Smooth muscle cell of the brain vasculature (primary cell): ENCODE measurements at regions not wholly inside any gene's neighbourhood (a gene's known extent, or its start where the extent isn't known, plus 50 kb on each side); places are given as distances from the start of the nearest gene placed in this dataset.
"Not testable (repeated sequence)": the region's sequence is repeated elsewhere in the genome, so short reads cannot be mapped to it uniquely, and the experiment has no call there.

Experiments
- DNase-seq: peaks from one replicate; pipeline ENCODE4 v3.0.0-alpha.2; 2012; ENCODE audit warnings: low read depth, low spot score

GRCh38 chr10:25808372-25808771 is 125.7 kb upstream of the MYO3A start:
- DNase-seq = no peak

GRCh38 chr10:25811052-25811685 is 122.9 kb upstream of the MYO3A start:
- no peak for DNase-seq

- DNase-seq = no peak
Observed at GRCh38 chr10:25813511-25813910, 120.5 kb upstream of the MYO3A start.

- no peak for DNase-seq
Observed at GRCh38 chr10:25815236-25815635, 118.8 kb upstream of the MYO3A start.

GRCh38 chr10:25815999-25816768 is 117.8 kb upstream of the MYO3A start:
- no peak for DNase-seq

GRCh38 chr10:25817200-25817599 is 116.8 kb upstream of the MYO3A start:
- no peak for DNase-seq

GRCh38 chr10:25818751-25819150 is 115.3 kb upstream of the MYO3A start:
- no peak for DNase-seq

GRCh38 chr10:25820472-25820871 is 113.6 kb upstream of the MYO3A start:
- DNase-seq = no peak

- DNase-seq = no peak
Observed at GRCh38 chr10:25820874-25821273, 113.2 kb upstream of the MYO3A start.

- no peak for DNase-seq
Observed at GRCh38 chr10:25824050-25824449, 110.0 kb upstream of the MYO3A start.

- DNase-seq = no peak
Observed at GRCh38 chr10:25828475-25828874, 105.6 kb upstream of the MYO3A start.

GRCh38 chr10:25831080-25831479 is 102.9 kb upstream of the MYO3A start:
- DNase-seq = no peak

GRCh38 chr10:25839683-25840082 is 94.3 kb upstream of the MYO3A start:
- DNase-seq = no peak

GRCh38 chr10:25840875-25841274 is 93.2 kb upstream of the MYO3A start:
- DNase-seq = not testable (repeated sequence)

GRCh38 chr10:25842146-25842545 is 91.9 kb upstream of the MYO3A start:
- DNase-seq = no peak

GRCh38 chr10:25843551-25844170 is 90.4 kb upstream of the MYO3A start:
- DNase-seq = no peak

- DNase-seq = not testable (repeated sequence)
Observed at GRCh38 chr10:25844716-25845115, 89.3 kb upstream of the MYO3A start.

- DNase-seq = no peak
Observed at GRCh38 chr10:25849268-25849667, 84.8 kb upstream of the MYO3A start.

- DNase-seq = no peak
Observed at GRCh38 chr10:25849988-25850387, 84.0 kb upstream of the MYO3A start.

GRCh38 chr10:25851548-25851947 is 82.5 kb upstream of the MYO3A start:
- no peak for DNase-seq

- DNase-seq = no peak
Observed at GRCh38 chr10:25852364-25852941, 81.6 kb upstream of the MYO3A start.

GRCh38 chr10:25858076-25858475 is 76.0 kb upstream of the MYO3A start:
- DNase-seq = no peak

GRCh38 chr10:25865267-25865666 is 68.8 kb upstream of the MYO3A start:
- no peak for DNase-seq
